Left renal cortex interstitium (tissue), 4 donors: ENCODE measurements at regions not wholly inside any gene's neighbourhood (a gene's known extent, or its start where the extent isn't known, plus 50 kb on each side); places are given as distances from the start of the nearest gene placed in this dataset.

ENCODE experiments used
- DNase-seq, 4 donors: peaks; one replicate each; pipeline ENCODE4 v3.0.0-alpha.2; 2013; ENCODE audit warnings: low read depth in 4 of 4, low spot score in 2 of 4, missing footprints in 1 of 4

DNA sequence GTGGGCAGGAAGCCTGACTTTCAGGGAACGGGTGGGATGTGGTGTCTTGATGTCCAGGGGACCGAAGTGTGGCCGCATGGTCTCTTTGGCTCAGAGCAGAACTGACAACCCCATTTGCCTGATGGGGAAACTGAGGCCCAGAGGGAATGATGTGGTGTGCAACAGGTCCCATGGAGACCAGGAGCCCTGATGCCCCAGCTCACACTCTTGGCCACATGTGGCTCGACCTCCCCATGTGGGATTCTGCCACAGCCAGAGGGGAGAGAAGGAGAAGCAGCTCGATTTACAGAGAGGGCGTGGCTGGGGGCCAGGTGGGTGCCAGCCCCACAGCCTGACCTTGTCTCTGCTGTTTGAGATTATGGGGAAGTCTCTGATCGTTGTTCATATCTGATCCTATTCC, 128.1 kb downstream of the TEX29 start:
- no peak for DNase-seq

DNA sequence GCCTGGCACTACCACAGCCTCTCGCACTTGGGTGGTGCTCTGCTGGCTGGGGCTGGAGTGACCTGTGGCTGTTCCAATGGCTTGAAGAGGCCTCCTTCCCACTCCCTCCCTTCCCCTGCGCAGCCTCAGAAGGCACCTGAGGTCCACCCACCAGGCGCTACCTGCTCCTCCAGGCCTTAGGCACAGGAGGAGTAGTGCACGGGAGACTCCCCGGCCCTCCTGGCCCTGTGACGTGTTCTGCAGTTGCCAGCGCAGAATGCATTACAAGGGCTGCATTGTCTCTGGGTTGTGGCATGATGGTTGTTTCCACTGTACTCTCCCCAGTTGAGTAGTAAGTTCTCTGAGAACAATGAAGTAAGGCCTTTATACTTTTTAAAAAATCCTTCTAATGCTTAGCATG, 128.6 kb downstream of the TEX29 start:
- no peak for DNase-seq

DNA sequence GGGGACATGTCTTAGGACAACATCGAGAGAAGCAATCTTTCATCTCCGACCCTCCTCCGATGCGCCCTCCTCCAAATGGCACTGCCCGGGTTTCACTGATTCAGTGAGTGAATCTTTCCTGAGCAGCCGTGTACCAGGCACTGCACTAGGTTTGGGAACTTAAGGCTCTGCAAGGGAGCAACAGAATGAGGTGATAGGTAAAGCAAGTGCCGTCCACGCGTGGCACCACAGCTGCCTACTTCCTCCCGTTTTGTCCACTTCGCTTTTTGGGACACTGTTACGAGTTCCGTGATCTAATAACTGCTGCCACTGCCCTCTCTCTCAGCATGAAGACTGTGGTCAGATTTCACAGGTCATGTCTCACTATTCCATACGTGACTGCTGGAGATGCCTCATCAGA, 131.0 kb downstream of the TEX29 start:
- no peak for DNase-seq

DNA sequence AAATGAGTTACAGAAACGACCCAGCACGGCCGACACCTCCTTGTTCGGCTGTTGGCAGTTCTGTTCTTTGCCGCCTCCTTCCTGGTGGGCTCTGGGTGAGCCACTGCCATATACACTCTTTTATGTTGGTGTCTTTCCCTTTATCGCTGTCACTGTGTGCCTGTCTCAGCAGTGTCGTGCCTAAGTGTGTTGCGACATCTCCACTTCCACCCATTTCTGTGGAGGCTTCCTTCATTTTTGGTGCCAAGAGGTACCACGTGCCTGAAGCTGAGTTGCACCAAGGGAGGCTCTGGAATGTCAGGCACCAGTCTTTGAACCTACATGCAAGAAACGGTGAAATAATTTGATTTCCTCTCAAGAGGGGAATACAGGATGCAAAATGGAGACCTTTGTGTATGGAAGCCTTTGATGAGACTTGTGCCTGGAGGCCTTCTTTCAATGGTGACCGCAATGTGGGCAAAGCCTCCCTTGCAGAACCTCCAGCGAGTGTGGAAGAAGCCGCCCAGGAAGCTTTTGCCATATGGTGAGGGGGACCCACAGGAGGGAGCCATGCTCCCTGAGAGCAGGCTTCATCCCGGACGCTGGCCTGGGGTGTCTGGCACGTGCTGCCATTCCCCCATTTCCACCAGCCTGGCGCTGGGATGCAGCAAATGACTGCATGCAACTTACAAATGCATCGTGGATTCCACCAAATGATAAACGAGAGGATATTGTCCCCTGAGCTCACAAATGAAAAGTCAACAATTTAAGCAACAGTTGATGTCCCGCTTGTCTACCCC, 136.2 kb downstream of the TEX29 start:
- DNase-seq: no peak

DNA sequence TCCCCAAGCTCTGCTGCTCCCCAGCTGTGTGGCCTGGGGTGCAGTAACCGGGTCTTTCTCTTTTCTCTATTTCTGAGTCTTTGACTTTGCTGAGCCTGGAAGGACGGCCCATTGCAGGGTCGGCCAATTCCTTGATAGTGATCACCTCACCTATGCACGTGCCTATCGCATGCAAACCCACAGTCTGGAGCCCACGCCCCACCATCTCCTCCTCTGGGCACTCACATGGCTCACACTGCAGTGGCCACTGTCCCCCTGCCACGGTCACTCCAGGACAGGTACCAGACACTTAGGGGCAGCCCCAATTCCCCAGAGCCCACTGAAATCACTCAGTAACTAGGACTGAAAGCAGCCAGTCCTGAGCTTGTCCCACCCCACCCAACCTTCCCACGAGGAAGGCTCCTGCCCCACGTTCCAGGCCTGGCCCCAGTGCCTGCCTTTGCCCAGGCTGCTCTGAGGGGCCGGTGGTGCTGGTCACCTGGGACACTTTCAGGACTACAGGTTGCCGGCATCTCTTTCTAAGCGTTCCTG, 137.6 kb downstream of the TEX29 start:
- no peak for DNase-seq

DNA sequence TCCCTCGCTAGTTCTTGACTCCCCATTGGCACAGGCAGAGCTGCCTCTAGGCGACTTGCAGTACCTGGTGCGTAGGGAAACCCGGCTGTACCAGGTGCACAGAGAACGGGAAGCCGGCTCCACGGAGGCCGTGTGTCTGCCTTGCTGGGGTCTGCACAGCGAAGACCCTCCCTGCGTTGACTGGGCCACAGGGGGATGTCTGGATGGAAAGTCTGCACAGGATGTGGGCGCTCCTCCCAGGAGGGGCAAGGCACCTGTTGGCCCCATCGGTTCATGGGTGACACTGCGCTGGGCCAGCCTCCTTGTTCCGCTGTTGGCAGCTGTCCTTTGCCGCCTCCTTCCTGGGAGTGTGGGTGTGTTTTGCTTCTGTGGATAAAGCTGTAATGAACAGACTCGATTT, 138.3 kb downstream of the TEX29 start:
- no peak for DNase-seq

DNA sequence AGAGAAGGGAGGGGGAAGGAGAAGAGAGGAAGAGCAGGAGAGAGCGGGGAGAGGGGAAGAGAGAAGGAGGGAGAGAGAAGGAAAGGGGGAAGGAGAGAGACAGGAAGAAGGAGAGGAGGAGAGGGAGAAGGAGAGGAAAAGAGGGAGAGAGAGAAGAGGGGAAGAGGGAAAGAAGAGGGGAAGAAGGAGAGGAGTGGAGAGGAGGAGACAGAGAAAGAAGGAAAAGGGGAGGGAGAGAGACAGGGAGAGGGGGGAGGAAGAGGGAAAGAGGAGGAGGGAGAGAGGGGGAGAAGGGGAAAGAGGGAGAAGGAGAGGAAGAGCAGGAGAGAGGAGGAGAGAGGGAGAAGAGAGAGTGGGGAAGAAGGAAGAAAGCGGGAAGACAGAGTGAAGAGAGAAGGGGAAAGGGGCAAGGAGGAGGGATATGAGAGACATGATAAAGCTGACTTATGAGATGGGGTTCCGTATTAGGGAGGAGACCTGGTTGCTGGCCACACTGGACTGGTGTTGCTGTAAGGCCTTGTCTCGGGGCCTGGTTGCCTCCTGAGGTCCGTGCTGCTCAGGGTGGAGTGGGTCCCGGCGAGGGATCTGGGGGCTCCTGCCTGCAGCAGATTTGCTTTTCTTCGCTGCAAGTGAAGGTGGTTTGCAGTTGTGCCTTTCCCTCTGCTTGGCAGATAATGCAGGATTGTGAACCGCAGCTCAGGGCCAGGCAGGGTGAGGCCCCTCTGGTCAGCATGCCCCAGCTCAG, 139.5 kb downstream of the TEX29 start:
- no peak for DNase-seq

DNA sequence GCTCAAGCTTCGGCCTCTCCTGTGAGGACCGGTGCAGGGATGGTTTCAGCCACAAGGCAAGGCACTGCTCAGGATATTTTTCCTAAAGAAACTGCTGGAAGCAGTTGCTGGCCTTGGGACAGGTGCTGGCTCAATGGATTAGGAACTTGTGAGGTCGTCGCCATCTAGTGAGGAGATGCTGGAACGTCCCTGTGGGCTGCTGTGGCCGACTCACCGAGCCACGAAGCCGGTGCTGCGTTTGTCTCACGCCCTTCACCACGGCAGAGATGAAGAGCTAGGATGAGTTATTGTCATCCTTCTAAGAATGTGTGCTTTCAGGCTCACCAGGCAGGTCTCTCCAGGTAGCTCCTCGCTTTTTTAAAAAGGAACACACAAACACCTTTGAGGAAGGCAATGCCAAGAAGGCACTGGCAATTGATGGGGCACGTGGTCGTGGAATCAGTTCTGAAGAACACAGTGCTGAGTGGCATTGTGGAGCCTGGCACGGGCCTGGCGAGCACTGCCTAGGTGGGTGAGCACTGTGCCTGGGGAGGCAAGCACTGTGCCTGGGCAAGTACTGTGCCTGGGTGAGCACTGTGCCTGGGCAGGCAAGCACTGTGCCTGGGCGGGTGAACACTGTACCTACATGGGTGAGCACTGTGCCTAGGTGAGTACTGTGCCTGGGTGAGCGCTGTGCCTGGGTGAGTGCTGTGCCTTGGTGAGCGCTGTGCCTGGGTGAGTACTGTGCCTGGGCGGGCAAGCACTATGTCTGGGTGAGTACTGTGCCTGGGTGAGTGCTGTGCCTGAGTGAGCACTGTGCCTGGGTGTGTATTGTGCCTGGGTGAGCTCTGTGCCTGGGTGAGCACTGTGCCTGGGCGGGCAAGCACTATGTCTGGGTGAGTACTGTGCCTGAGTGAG, 140.4 kb downstream of the TEX29 start:
- peak; percentile 6 to 43 (median 16) for DNase-seq

DNA sequence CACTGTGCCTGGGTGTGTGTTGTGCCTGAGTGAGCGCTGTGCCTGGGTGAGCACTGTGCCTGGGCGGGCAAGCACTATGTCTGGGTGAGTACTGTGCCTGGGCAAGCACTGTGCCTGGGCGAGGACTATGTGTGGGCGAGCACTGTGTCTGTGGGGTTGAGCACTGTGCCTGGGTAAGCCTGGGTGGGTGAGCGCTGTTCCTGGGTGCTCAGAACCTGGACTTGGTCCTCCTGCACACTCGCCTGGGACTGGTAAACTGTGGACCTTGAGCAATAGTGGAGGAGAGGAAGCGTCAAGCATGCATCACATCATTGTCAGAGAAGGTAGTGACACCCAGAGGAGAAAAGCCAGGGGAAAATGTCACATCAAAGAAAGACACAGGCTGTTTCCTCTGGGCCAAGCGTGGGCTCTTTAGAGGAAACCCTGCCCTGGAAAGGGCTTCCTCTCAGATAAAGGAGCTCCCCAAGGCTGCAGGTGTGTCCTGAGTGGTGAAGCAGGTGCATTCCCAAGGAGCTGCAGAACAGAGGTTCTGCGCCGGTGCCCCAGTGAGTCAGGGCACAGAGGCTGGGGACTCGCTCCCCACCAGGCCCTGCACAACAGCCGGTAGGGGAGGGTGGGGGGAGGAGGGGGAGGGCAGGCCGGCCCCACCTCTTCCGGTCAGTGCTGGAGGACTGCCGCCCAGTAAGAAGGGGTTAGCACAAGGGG, 141.2 kb downstream of the TEX29 start:
- no peak for DNase-seq

DNA sequence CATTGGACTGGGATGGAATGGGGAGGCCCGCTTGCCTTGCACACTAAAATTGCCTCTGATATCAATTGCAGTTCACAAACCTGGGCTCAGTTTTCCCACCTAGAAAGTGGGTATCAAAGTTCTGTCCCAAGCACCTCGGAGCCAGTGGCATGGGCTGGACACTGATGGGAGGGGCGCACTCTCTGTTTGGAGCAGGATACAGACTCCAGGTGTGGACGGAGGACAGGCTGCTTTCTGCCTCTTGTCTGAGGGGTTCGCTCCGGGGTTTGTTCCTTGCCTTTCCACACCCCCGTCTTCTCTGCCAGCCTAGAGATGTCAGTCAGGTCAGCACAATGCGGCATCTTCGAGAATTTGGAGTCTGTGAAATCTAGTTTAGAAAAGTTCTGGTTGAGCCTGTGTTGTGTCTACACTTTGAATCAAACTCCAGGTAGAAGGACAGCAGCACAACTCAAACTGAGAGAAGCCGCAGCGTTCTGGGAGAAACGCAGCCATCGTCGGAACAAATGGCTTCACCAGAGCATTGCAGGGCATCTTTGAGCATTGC, 141.9 kb downstream of the TEX29 start:
- no peak for DNase-seq

DNA sequence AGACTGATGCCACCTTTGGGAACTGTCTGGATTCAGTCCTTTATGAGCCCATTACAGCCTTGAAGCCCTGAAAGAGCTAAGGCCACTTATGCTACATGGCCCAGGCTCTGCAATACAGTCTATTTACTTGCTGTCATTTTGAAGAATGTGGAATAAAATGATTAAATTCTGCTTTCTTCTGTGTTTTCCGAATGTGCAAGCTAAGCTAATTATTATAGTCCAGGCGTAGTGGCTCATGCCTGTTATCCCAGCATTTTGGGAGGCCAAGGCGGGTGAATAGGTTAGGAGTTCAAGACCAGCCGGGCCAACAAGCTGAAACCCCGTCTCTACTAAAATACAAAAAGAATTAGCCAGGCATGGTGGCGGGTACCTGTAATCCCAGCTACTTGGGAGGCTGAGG, 142.5 kb downstream of the TEX29 start:
- DNase-seq: no peak

DNA sequence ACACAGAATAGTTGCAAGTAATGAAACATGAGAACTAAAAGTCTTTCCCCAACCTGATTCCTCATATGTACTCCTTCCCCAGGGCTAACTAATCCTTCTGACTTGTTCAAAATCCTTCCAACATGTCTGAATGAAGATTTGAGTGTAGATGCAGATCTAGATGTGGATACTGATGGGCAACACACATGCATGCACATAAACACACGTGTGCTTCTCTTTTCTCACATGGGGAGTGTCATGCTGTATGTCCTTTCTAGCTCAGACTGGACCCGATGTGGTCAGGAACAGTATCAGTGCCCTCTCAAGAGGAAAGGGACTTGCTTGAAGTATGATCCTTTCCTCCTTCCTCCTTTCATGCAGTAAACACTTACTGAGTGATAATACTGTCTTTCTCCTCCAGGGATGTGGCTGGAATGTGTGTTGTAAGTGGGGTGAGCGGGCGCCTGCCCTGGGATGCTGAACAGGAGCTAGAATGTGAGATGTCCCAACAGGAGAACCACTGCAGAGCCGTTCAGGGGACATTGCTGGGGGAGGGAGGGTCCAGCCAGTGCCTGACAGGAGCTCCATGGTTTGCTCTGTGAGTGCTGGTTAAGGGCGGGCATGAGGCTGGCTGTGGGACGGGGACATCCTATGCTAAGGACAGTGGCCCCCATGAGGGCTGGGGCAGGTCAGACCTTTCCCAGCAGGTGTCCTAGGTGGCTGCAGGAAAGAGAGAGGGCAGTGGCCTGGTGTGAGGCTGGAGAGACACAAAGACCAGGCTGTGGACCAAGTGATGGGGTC, 146.9 kb downstream of the TEX29 start:
- DNase-seq: no peak

DNA sequence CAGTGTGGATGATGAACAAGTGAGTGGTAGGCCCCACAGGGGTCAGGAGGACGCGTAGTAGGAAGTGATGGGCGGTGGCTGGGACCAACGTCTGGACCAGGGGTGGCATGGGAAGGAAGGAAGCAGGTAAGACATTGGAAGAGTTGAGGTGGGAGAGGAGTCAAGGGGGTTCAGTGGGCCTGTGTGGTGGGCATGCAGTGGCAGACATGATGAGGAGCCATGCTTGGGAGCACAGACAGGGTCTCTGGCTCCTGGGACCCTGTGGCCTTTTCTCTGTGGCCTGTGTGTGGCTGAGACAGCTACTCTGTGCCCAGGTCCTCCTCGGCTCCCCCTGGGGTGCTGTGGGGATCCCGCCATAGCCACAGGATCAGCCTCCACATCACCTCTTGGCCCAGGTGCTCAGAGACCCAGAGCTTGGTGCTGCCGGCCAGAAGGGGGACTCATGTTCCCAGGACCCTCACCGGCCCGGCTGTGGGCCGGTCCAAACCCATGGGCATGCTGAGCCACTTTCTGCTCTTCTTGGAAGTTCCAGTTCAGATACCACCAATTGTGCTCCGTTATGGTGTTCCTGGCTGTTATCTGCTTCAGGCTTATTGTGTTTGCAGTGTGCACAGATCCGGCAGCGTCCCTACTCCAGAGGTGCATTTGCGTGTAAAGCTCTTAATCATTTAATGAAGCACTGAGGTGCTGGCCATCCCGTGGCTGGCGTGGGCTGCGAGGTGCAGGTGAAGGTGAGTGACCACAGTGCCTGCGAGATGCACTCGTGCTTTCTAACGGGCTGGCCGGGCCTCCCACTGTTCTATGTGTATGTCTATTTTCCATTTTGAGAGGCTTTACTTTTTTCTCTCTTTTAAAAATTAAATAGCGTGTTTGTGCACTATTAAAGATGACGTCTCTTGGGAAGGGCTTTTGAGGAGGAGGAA, 147.9 kb downstream of the TEX29 start:
- DNase-seq: no peak

DNA sequence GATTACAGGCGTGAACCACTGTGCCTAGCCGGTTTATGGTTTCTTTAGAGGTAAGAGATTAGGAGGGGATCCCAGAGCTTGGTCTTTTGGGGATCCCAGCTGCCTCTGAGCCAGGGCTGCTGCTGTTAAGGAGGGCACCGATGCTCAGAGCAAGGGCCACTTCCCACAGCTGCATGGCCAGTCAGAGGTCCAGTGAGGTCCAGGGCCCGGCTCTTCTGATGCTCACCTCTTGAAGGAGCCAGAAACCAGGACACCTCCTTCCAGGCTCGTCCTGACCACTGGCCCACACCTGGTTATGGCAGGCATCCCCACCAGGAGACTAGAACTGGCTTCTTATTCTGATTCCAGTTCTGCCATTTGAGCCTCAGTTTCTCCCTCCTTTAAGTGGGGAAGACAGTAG, 149.0 kb downstream of the TEX29 start:
- no peak for DNase-seq

DNA sequence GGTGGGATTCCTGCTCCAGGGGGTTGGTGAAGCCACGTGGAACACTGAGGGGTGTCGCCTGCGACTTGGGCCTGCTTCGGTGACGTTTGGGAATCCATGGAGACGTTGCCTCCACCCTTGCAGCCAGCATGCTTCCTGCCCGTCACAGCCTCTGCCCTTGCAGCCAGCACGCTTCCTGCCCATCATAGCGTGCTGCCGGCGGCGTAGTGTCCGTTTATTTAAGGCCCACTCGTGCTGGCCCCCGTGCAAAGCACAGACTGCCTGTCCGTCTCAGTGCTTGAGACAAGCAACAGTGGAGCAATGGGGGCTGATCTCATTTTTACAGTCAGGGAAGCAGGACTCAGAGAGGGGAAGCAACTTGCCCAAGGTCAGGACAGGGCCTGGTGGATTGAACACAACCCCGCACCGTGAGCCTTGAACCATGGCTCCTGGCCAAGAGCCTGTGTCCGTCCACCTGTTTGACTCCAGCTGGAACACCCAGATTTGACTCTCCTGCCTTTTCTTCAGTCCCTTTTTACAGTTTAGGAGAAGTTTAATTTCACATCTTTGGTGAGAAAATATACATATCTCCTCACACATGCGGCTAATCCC, 149.6 kb downstream of the TEX29 start:
- no peak for DNase-seq

DNA sequence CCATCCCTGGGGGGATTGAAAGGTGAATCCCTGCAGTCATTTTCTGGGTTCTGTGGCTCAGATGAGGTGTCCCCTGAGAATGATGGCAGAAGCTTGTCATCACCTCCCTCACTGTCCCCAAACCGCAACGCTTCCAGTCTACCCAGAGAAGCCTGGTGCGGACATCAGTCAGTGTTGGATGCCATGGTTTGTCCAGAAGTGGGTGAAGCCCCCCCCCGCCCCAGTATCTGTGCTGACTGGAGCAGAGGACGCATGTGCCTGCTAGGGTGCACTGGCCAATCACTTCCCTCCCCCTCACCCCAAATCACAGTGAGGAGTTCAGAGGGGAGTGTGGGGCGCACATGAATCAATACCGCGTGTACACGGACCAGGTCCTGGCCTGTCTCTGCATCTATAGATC, 150.5 kb downstream of the TEX29 start:
- DNase-seq: no peak

DNA sequence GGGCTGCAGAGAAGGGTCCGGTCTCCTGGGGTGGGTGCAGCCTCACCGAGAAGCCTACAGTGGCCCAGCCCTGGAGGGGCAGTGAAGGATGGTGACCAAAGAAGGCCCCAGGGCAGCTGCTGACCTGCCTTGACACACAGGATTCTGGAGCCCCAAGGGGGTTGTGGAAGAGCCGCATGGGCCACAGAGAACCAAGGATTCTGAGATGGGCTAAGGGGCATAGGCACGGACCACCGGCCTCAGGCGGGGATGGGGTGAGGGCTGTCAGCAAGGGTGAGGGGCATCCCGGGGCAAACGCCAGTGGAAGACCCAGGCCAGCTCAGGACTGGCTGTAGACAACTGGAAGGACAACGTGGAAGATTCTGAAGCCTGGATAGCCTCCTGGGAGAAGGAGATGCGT, 151.6 kb downstream of the TEX29 start:
- no peak for DNase-seq
